ENCODE measurements at regions not wholly inside any gene's neighbourhood (a gene's known extent, or its start where the extent isn't known, plus 50 kb on each side); places are given as distances from the start of the nearest gene placed in this dataset.

DNA sequence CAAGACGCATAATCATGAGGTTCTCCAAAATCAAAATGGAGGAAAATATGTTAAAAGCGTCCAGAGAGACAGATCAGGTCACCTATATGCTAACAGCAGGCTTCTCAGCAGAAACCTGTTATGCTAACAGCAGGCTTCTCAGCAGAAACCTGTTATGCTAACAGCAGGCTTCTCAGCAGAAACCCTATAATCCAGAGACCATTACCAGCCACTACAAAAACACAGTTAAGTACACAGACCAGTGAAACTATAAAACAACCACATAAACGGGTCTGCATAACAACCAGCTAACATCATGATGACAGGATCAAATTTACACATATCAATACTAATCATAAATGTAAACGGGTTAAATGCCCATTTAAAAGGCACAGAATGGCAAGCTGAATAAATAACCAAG, 1548.4 kb upstream of the TMEFF2 start:
- H3K27ac ChIP-seq, result no peak overlapping the region
- POLR2A ChIA-PET, result no interaction called here
- TF ChIP-seq HMGXB4 (CRISPR knock-in tag; IDR thresholded peaks at IDR 0.05; ENCODE audit: borderline replicate concordance) (no peak), CHD4 (IDR thresholded peaks at IDR 0.05; ENCODE audit: borderline replicate concordance) (no peak), RARB (CRISPR knock-in tag; IDR thresholded peaks at IDR 0.05) (no peak), RNF2 (IDR thresholded peaks at IDR 0.05; ENCODE audit: borderline replicate concordance, low read depth) (no peak), ESRRA (IDR thresholded peaks at IDR 0.05; ENCODE audit: borderline replicate concordance, low read length) (no peak), EHMT2 (IDR thresholded peaks at IDR 0.05; ENCODE audit: low read depth) (no peak), NR3C1 (IDR thresholded peaks at IDR 0.05) (no peak), MAZ (IDR thresholded peaks at IDR 0.05; ENCODE audit: borderline replicate concordance, low read depth, low read length) (no peak), CTCF (IDR thresholded peaks at IDR 0.05) (no peak), HEYL (CRISPR knock-in tag; IDR thresholded peaks at IDR 0.05) (no peak), MYC (IDR thresholded peaks at IDR 0.05; ENCODE audit: borderline replicate concordance, low read length) (no peak), ZSCAN20 (CRISPR knock-in tag; IDR thresholded peaks at IDR 0.05) (no peak)
- TF ChIP-seq, protein P1, sequence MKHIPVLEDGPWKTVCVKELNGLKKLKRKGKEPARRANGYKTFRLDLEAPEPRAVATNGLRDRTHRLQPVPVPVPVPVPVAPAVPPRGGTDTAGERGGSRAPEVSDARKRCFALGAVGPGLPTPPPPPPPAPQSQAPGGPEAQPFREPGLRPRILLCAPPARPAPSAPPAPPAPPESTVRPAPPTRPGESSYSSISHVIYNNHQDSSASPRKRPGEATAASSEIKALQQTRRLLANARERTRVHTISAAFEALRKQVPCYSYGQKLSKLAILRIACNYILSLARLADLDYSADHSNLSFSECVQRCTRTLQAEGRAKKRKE (CRISPR knock-in tag; IDR thresholded peaks at IDR 0.05; ENCODE audit: low read depth), result no peak
- no peaks in the 10 kb centered on the region; the same call in 2 of the 3 replicates for H3K9me3 ChIP-seq
- FAIRE-seq (no peak), DNase-seq (ENCODE audit: low read depth in 1 of 2, low spot score in 1 of 2) (no peak), ATAC-seq (no peak)
- WGBS (ENCODE audit: missing lambda C conversion rate), result 21% methylated on average over 4 of the region's 4 CpGs
- no peak overlapping the region for H3K4me3 ChIP-seq
- no peaks in the 10 kb centered on the region for H3K4me1 ChIP-seq
- CTCF ChIA-PET, result no interaction called here
- H3K4me2 ChIP-seq, result no peak overlapping the region

GRCh38 chr2:193738892-193739291, 1544.2 kb upstream of the TMEFF2 start:
- WGBS (ENCODE audit: missing lambda C conversion rate), result 68% methylated on average over 2 of the region's 4 CpGs
- ChIA-PET CTCF (no interaction called here), POLR2A (no interaction called here)
- H3K9me3 ChIP-seq, result no peaks in the 10 kb centered on the region; the same call in 2 of the 3 replicates
- DNase-seq (ENCODE audit: low read depth in 1 of 2, low spot score in 1 of 2) (no peak), ATAC-seq (no peak), FAIRE-seq (no peak)
- TF ChIP-seq ZNF302 (CRISPR knock-in tag; IDR thresholded peaks at IDR 0.05) (no peak), HOXB13 (CRISPR knock-in tag; IDR thresholded peaks at IDR 0.05; ENCODE audit: low read depth) (no peak), RNF2 (IDR thresholded peaks at IDR 0.05; ENCODE audit: borderline replicate concordance, low read depth) (no peak), PHF8 (IDR thresholded peaks at IDR 0.05; ENCODE audit: borderline replicate concordance, low read depth) (no peak), GATA3 (IDR thresholded peaks at IDR 0.05; ENCODE audit: borderline replicate concordance) (no peak), CHD4 (IDR thresholded peaks at IDR 0.05; ENCODE audit: borderline replicate concordance) (no peak), MAX (IDR thresholded peaks at IDR 0.05) (no peak), CHD2 (IDR thresholded peaks at IDR 0.05; ENCODE audit: low read length, partially characterized antibody) (no peak), RFX5 (IDR thresholded peaks at IDR 0.05) (no peak), RARB (CRISPR knock-in tag; IDR thresholded peaks at IDR 0.05) (no peak), CEBPB (IDR thresholded peaks at IDR 0.05) (no peak), FOSL2 (IDR thresholded peaks at IDR 0.05) (no peak), FOSL2 (CRISPR knock-in tag; IDR thresholded peaks at IDR 0.05) (no peak), NFE2L2 (conservative IDR thresholded peaks at IDR 0.05; ENCODE audit: low read length) (no peak), TP53 (CRISPR knock-in tag; IDR thresholded peaks at IDR 0.05) (no peak), SMC3 (IDR thresholded peaks at IDR 0.05) (no peak), KDM5A (IDR thresholded peaks at IDR 0.05) (no peak), ZFP36 (IDR thresholded peaks at IDR 0.05; ENCODE audit: borderline replicate concordance, partially characterized antibody) (no peak), ELK1 (IDR thresholded peaks at IDR 0.05; ENCODE audit: low read depth, low read length) (no peak), CBX8 (IDR thresholded peaks at IDR 0.05) (no peak)
- TF ChIP-seq, protein P1 (CRISPR knock-in tag; IDR thresholded peaks at IDR 0.05; ENCODE audit: low read depth), result no peak
- H3K4me1 ChIP-seq, result no peaks in the 10 kb centered on the region
- no peak overlapping the region for H3K27ac ChIP-seq
- no peak overlapping the region for H3K4me3 ChIP-seq
- no peak overlapping the region for H3K4me2 ChIP-seq
